ENCODE measurements at regions not wholly inside any gene's neighbourhood (a gene's known extent, or its start where the extent isn't known, plus 50 kb on each side); places are given as distances from the start of the nearest gene placed in this dataset.

- no peak for TF ChIP-seq CTCF (IDR thresholded peaks at IDR 0.05)
- TF ChIP-seq POLR2AphosphoS5 (IDR thresholded peaks at IDR 0.05): no peak
Measured at GRCh38 chr7:85381212-85381611, 194.4 kb upstream of the SEMA3D start.
